ENCODE measurements at regions not wholly inside any gene's neighbourhood (a gene's known extent, or its start where the extent isn't known, plus 50 kb on each side); places are given as distances from the start of the nearest gene placed in this dataset.

- ChIA-PET CTCF (interaction anchor here (0.6 kb wide), 1 partner anchor 747 kb away, joined by 3 read pairs; no protein-coding TSS in a partner anchor), POLR2A (no interaction called here)
- Mint-ChIP-seq H3K4me3 (no peak overlapping the region), H3K4me1 (no peaks in the 10 kb centered on the region), H3K27me3 (peaks cover 0 to 14% (median 0%) of the 10 kb centered on the region in 5 donors), H3K9me3 (peaks cover 0 to 9% (median 0%) of the 10 kb centered on the region in 11 donors), H3K27ac (no peak overlapping the region), H3K36me3 (no peaks in the 10 kb centered on the region)
- no peaks in the 10 kb centered on the region for H3K27me3 ChIP-seq (ENCODE audit: control insufficient read depth in 2 of 2, insufficient read depth in 2 of 2, low read length in 2 of 2)
- H3K36me3 ChIP-seq (ENCODE audit: control insufficient read depth in 2 of 3, insufficient read depth in 3 of 3, low read length in 3 of 3) = no peaks in the 10 kb centered on the region
- no peak overlapping the region for H3K4me3 ChIP-seq (ENCODE audit: low read length)
- no peaks in the 10 kb centered on the region for H3K4me1 ChIP-seq (ENCODE audit: control insufficient read depth in 2 of 2, insufficient read depth in 2 of 2, low read length in 2 of 2)
- no peak for ATAC-seq
- H3K27ac ChIP-seq (ENCODE audit: low read depth, low read length) = no peak overlapping the region
- no peaks in the 10 kb centered on the region for H3K9me3 ChIP-seq (ENCODE audit: control insufficient read depth in 2 of 3, low read length in 3 of 3)
- DNase-seq = no peak
- intact Hi-C loops (cut with micrococcal nuclease) = no loop called here
These were observed 156.7 kb downstream of the PAH start for GRCh38 chr12:102760322-102760721.

GRCh38 chr12:102759466-102759865 lies 157.6 kb downstream of the PAH start:
- H3K9me3 ChIP-seq (ENCODE audit: control insufficient read depth in 2 of 3, low read length in 3 of 3) = no peaks in the 10 kb centered on the region
- no peak overlapping the region for H3K4me3 Mint-ChIP-seq
- intact Hi-C loops (cut with micrococcal nuclease) = no loop called here
- no peaks in the 10 kb centered on the region for H3K36me3 ChIP-seq (ENCODE audit: control insufficient read depth in 2 of 3, insufficient read depth in 3 of 3, low read length in 3 of 3)
- H3K9me3 Mint-ChIP-seq = peaks cover 0 to 9% (median 0%) of the 10 kb centered on the region in 11 donors
- H3K4me1 Mint-ChIP-seq = no peaks in the 10 kb centered on the region
- ChIA-PET CTCF (no interaction called here), POLR2A (no interaction called here)
- H3K4me3 ChIP-seq (ENCODE audit: low read length) = no peak overlapping the region
- H3K27ac ChIP-seq (ENCODE audit: low read depth, low read length) = no peak overlapping the region
- H3K27me3 ChIP-seq (ENCODE audit: control insufficient read depth in 2 of 2, insufficient read depth in 2 of 2, low read length in 2 of 2) = no peaks in the 10 kb centered on the region
- ATAC-seq = no peak
- H3K4me1 ChIP-seq (ENCODE audit: control insufficient read depth in 2 of 2, insufficient read depth in 2 of 2, low read length in 2 of 2) = no peaks in the 10 kb centered on the region
- peaks cover 0 to 16% (median 0%) of the 10 kb centered on the region in 5 donors for H3K27me3 Mint-ChIP-seq
- no peak overlapping the region for H3K27ac Mint-ChIP-seq
- H3K36me3 Mint-ChIP-seq = no peaks in the 10 kb centered on the region
- no peak for DNase-seq

- Mint-ChIP-seq H3K4me1 (no peaks in the 10 kb centered on the region), H3K36me3 (no peaks in the 10 kb centered on the region), H3K4me3 (no peak overlapping the region), H3K27ac (no peak overlapping the region), H3K9me3 (peaks cover 0 to 5% (median 0%) of the 10 kb centered on the region in 11 donors), H3K27me3 (peaks cover 0 to 15% (median 7%) of the 10 kb centered on the region in 5 donors)
- Histone ChIP-seq H3K36me3 (ENCODE audit: control insufficient read depth in 2 of 3, insufficient read depth in 3 of 3, low read length in 3 of 3) (no peaks in the 10 kb centered on the region), H3K4me3 (ENCODE audit: low read length) (no peak overlapping the region), H3K4me1 (ENCODE audit: control insufficient read depth in 2 of 2, insufficient read depth in 2 of 2, low read length in 2 of 2) (no peaks in the 10 kb centered on the region), H3K27ac (ENCODE audit: low read depth, low read length) (no peak overlapping the region), H3K9me3 (ENCODE audit: control insufficient read depth in 2 of 3, low read length in 3 of 3) (no peaks in the 10 kb centered on the region), H3K27me3 (ENCODE audit: control insufficient read depth in 2 of 2, insufficient read depth in 2 of 2, low read length in 2 of 2) (no peaks in the 10 kb centered on the region)
- DNase-seq = no peak
- intact Hi-C loops (cut with micrococcal nuclease) = no loop called here
- CTCF ChIA-PET = no interaction called here
- no peak for ATAC-seq
- POLR2A ChIA-PET = no interaction called here
These were observed 159.2 kb downstream of the PAH start for GRCh38 chr12:102757882-102758226.

- Mint-ChIP-seq H3K27ac (peak overlapping the region in 1 of 9 donors; percentile 32), H3K36me3 (no peaks in the 10 kb centered on the region), H3K4me1 (no peaks in the 10 kb centered on the region), H3K4me3 (no peak overlapping the region), H3K9me3 (peaks cover 0 to 5% (median 0%) of the 10 kb centered on the region in 11 donors), H3K27me3 (peaks cover 1 to 15% (median 7%) of the 10 kb centered on the region in 5 donors)
- intact Hi-C loops (cut with micrococcal nuclease) = no loop called here
- Histone ChIP-seq H3K4me1 (ENCODE audit: control insufficient read depth in 2 of 2, insufficient read depth in 2 of 2, low read length in 2 of 2) (no peaks in the 10 kb centered on the region), H3K27ac (ENCODE audit: low read depth, low read length) (no peak overlapping the region), H3K4me3 (ENCODE audit: low read length) (no peak overlapping the region), H3K36me3 (ENCODE audit: control insufficient read depth in 2 of 3, insufficient read depth in 3 of 3, low read length in 3 of 3) (no peaks in the 10 kb centered on the region), H3K27me3 (ENCODE audit: control insufficient read depth in 2 of 2, insufficient read depth in 2 of 2, low read length in 2 of 2) (no peaks in the 10 kb centered on the region), H3K9me3 (ENCODE audit: control insufficient read depth in 2 of 3, low read length in 3 of 3) (no peaks in the 10 kb centered on the region)
- ATAC-seq = no peak
- DNase-seq = no peak
- POLR2A ChIA-PET = no interaction called here
- CTCF ChIA-PET = no interaction called here
These were observed 159.7 kb downstream of the PAH start for GRCh38 chr12:102757154-102757881.

- no peak for ATAC-seq
- Histone ChIP-seq H3K9me3 (ENCODE audit: control insufficient read depth in 2 of 3, low read length in 3 of 3) (no peaks in the 10 kb centered on the region), H3K36me3 (ENCODE audit: control insufficient read depth in 2 of 3, insufficient read depth in 3 of 3, low read length in 3 of 3) (no peaks in the 10 kb centered on the region), H3K27ac (ENCODE audit: low read depth, low read length) (no peak overlapping the region), H3K27me3 (ENCODE audit: control insufficient read depth in 2 of 2, insufficient read depth in 2 of 2, low read length in 2 of 2) (no peaks in the 10 kb centered on the region), H3K4me3 (ENCODE audit: low read length) (no peak overlapping the region), H3K4me1 (ENCODE audit: control insufficient read depth in 2 of 2, insufficient read depth in 2 of 2, low read length in 2 of 2) (no peaks in the 10 kb centered on the region)
- CTCF ChIA-PET = no interaction called here
- intact Hi-C loops (cut with micrococcal nuclease) = no loop called here
- POLR2A ChIA-PET = no interaction called here
- DNase-seq = no peak
- Mint-ChIP-seq H3K9me3 (peaks cover 0 to 5% (median 0%) of the 10 kb centered on the region in 11 donors), H3K36me3 (no peaks in the 10 kb centered on the region), H3K4me1 (no peaks in the 10 kb centered on the region), H3K27ac (no peak overlapping the region), H3K27me3 (peaks cover 6 to 15% (median 8%) of the 10 kb centered on the region in 5 donors), H3K4me3 (no peak overlapping the region)
These were observed 160.5 kb downstream of the PAH start for GRCh38 chr12:102756530-102756929.

GRCh38 chr12:102755266-102755665 lies 161.8 kb downstream of the PAH start:
- Mint-ChIP-seq H3K4me1 (no peaks in the 10 kb centered on the region), H3K36me3 (no peaks in the 10 kb centered on the region), H3K27ac (no peak overlapping the region), H3K27me3 (peaks cover 6 to 15% (median 8%) of the 10 kb centered on the region in 5 donors), H3K4me3 (no peak overlapping the region), H3K9me3 (peaks cover 0 to 5% (median 0%) of the 10 kb centered on the region in 11 donors)
- Histone ChIP-seq H3K4me3 (ENCODE audit: low read length) (no peak overlapping the region), H3K36me3 (ENCODE audit: control insufficient read depth in 2 of 3, insufficient read depth in 3 of 3, low read length in 3 of 3) (no peaks in the 10 kb centered on the region), H3K9me3 (ENCODE audit: control insufficient read depth in 2 of 3, low read length in 3 of 3) (no peaks in the 10 kb centered on the region), H3K4me1 (ENCODE audit: control insufficient read depth in 2 of 2, insufficient read depth in 2 of 2, low read length in 2 of 2) (no peaks in the 10 kb centered on the region), H3K27me3 (ENCODE audit: control insufficient read depth in 2 of 2, insufficient read depth in 2 of 2, low read length in 2 of 2) (no peaks in the 10 kb centered on the region), H3K27ac (ENCODE audit: low read depth, low read length) (no peak overlapping the region)
- intact Hi-C loops (cut with micrococcal nuclease) = no loop called here
- CTCF ChIA-PET = no interaction called here
- POLR2A ChIA-PET = no interaction called here
- DNase-seq (no peak), ATAC-seq (no peak)

- Histone ChIP-seq H3K9me3 (ENCODE audit: control insufficient read depth in 2 of 3, low read length in 3 of 3) (no peaks in the 10 kb centered on the region), H3K27me3 (ENCODE audit: control insufficient read depth in 2 of 2, insufficient read depth in 2 of 2, low read length in 2 of 2) (no peaks in the 10 kb centered on the region), H3K27ac (ENCODE audit: low read depth, low read length) (no peak overlapping the region), H3K4me1 (ENCODE audit: control insufficient read depth in 2 of 2, insufficient read depth in 2 of 2, low read length in 2 of 2) (no peaks in the 10 kb centered on the region), H3K4me3 (ENCODE audit: low read length) (no peak overlapping the region), H3K36me3 (ENCODE audit: control insufficient read depth in 2 of 3, insufficient read depth in 3 of 3, low read length in 3 of 3) (no peaks in the 10 kb centered on the region)
- intact Hi-C loops (cut with micrococcal nuclease) = no loop called here
- Mint-ChIP-seq H3K4me1 (no peaks in the 10 kb centered on the region), H3K27ac (no peak overlapping the region), H3K4me3 (no peak overlapping the region), H3K36me3 (no peaks in the 10 kb centered on the region), H3K27me3 (peaks cover 6 to 15% (median 8%) of the 10 kb centered on the region in 5 donors), H3K9me3 (peaks cover 0 to 5% (median 0%) of the 10 kb centered on the region in 11 donors)
- ATAC-seq (no peak), DNase-seq (no peak)
- POLR2A ChIA-PET = no interaction called here
- CTCF ChIA-PET = no interaction called here
These were observed 163.2 kb downstream of the PAH start for GRCh38 chr12:102753802-102754201.
